ENCODE measurements at regions not wholly inside any gene's neighbourhood (a gene's known extent, or its start where the extent isn't known, plus 50 kb on each side); places are given as distances from the start of the nearest gene placed in this dataset.

GRCh38 chr7:68789597-68789996 is 808.7 kb upstream of the AUTS2 start:
- Histone ChIP-seq H3K4me3 (no peak overlapping the region), H3K36me3 (no peaks in the 10 kb centered on the region), H3K9me3 (no peaks in the 10 kb centered on the region), H3K27me3 (no peaks in the 10 kb centered on the region), H3K9ac (ENCODE audit: low read depth in 2 of 2, low read length in 2 of 2) (no peak overlapping the region), H3K27ac (no peak overlapping the region), H3K4me1 (no peaks in the 10 kb centered on the region)
- DNase-seq, result no peak
- intact Hi-C loops (cut with DNase I), result no loop called here
- TF ChIP-seq, protein P1, sequence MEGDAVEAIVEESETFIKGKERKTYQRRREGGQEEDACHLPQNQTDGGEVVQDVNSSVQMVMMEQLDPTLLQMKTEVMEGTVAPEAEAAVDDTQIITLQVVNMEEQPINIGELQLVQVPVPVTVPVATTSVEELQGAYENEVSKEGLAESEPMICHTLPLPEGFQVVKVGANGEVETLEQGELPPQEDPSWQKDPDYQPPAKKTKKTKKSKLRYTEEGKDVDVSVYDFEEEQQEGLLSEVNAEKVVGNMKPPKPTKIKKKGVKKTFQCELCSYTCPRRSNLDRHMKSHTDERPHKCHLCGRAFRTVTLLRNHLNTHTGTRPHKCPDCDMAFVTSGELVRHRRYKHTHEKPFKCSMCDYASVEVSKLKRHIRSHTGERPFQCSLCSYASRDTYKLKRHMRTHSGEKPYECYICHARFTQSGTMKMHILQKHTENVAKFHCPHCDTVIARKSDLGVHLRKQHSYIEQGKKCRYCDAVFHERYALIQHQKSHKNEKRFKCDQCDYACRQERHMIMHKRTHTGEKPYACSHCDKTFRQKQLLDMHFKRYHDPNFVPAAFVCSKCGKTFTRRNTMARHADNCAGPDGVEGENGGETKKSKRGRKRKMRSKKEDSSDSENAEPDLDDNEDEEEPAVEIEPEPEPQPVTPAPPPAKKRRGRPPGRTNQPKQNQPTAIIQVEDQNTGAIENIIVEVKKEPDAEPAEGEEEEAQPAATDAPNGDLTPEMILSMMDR (IDR thresholded peaks at IDR 0.05), result no peak

DNA sequence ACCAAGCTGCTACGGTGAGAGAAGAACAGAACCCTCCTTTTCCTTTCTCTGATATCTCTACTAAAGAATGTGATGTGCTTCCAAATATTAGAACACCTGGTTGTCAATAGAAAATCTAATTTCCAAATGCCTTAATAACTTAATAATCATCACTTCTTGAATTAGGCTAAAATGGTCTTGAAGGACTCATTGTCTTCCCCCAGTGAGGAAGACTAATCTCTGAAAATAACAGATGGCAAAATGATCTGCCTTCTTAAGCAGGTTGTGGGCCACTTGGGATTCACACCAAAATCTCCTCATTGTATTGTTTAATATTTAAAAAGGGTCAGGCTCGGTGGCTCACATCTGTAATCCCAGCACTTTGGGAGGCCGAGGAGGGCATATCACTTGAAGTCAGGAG is 805.9 kb upstream of the AUTS2 start:
- Histone ChIP-seq H3K9me3 (no peaks in the 10 kb centered on the region), H3K27me3 (no peaks in the 10 kb centered on the region), H3K36me3 (no peaks in the 10 kb centered on the region), H3K27ac (no peak overlapping the region), H3K4me1 (no peaks in the 10 kb centered on the region), H3K9ac (ENCODE audit: low read depth in 2 of 2, low read length in 2 of 2) (no peak overlapping the region), H3K4me3 (no peak overlapping the region)
- TF ChIP-seq, protein P1 (IDR thresholded peaks at IDR 0.05), result no peak
- DNase-seq, result no peak
- intact Hi-C loops (cut with DNase I), result no loop called here

GRCh38 chr7:68793513-68793912 is 804.8 kb upstream of the AUTS2 start:
- TF ChIP-seq, protein P1 (IDR thresholded peaks at IDR 0.05), result no peak
- intact Hi-C loops (cut with DNase I), result no loop called here
- Histone ChIP-seq H3K36me3 (no peaks in the 10 kb centered on the region), H3K4me1 (no peaks in the 10 kb centered on the region), H3K27me3 (no peaks in the 10 kb centered on the region), H3K27ac (no peak overlapping the region), H3K9me3 (no peaks in the 10 kb centered on the region), H3K4me3 (no peak overlapping the region), H3K9ac (ENCODE audit: low read depth in 2 of 2, low read length in 2 of 2) (no peak overlapping the region)
- DNase-seq, result no peak

DNA sequence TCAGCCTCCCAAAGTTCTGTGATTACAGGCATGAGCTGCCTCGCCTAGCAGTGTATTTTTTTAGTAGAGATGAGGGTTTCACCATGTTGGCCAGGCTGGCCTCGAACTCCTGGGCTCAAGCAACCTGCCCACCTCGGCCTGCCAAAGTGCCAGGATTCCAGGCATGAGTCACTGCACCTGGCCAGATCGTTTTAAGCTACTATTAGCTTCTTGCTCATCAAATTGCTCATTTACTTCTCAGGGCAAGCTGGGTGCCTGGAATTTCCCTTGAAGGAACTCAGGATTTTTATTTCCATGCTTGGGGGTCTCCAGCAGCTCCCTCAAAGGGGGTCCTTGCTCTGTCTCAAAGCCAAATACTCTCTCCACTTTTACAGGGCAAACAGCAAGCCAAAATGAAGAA is 798.0 kb upstream of the AUTS2 start:
- no peaks in the 10 kb centered on the region for H3K9me3 ChIP-seq
- DNase-seq, result no peak
- intact Hi-C loops (cut with DNase I), result no loop called here
- H3K27ac ChIP-seq, result no peak overlapping the region
- H3K4me1 ChIP-seq, result no peaks in the 10 kb centered on the region
- TF ChIP-seq, protein P1 (IDR thresholded peaks at IDR 0.05), result no peak
- no peak overlapping the region for H3K4me3 ChIP-seq
- H3K9ac ChIP-seq (ENCODE audit: low read depth in 2 of 2, low read length in 2 of 2), result no peak overlapping the region
- H3K36me3 ChIP-seq, result no peaks in the 10 kb centered on the region
- H3K27me3 ChIP-seq, result no peaks in the 10 kb centered on the region

- no peaks in the 10 kb centered on the region for H3K27me3 ChIP-seq
- no peak overlapping the region for H3K4me3 ChIP-seq
- no peak overlapping the region for H3K27ac ChIP-seq
- H3K4me1 ChIP-seq, result no peaks in the 10 kb centered on the region
- no peaks in the 10 kb centered on the region for H3K36me3 ChIP-seq
- DNase-seq, result no peak
- intact Hi-C loops (cut with DNase I), result no loop called here
- H3K9me3 ChIP-seq, result no peaks in the 10 kb centered on the region
- TF ChIP-seq, protein P1 (IDR thresholded peaks at IDR 0.05), result no peak
- no peak overlapping the region for H3K9ac ChIP-seq (ENCODE audit: low read depth in 2 of 2, low read length in 2 of 2)
Observed at GRCh38 chr7:68805159-68805558, 793.1 kb upstream of the AUTS2 start.

DNA sequence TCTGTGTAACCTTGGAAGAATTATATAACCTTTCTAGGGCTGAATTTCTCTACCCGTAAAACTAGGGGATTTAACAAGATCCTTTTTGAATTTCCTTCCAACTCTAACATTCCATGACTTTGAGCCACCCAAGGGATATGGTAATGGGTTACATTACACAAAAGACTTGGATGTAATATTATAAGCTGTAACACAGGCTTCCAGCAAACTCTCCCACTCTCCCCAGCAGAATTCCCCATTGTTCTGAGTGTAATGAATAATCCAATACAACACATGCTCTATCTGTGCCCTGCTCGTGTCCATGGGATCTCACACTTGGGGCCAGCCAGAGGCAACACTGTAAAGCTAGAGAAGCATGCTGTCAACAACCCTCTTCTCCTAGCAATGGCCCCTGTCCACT is 790.6 kb upstream of the AUTS2 start:
- Histone ChIP-seq H3K27ac (no peak overlapping the region), H3K4me3 (no peak overlapping the region), H3K36me3 (no peaks in the 10 kb centered on the region), H3K9me3 (no peaks in the 10 kb centered on the region), H3K4me1 (no peaks in the 10 kb centered on the region), H3K9ac (ENCODE audit: low read depth in 2 of 2, low read length in 2 of 2) (no peak overlapping the region), H3K27me3 (no peaks in the 10 kb centered on the region)
- DNase-seq, result no peak
- TF ChIP-seq, protein P1 (IDR thresholded peaks at IDR 0.05), result no peak
- intact Hi-C loops (cut with DNase I), result no loop called here

Data from colonic mucosa (tissue), 4 donors.